Fibroblast of lung (primary cell): ENCODE measurements at regions not wholly inside any gene's neighbourhood (a gene's known extent, or its start where the extent isn't known, plus 50 kb on each side); places are given as distances from the start of the nearest gene placed in this dataset.

ENCODE experiments used
- EZH2 ChIP-seq: IDR thresholded peaks from 2 replicates; pipeline ENCODE4 v1.5.1; 2012; ENCODE audit warnings: low read length, control low read depth, mild to moderate bottlenecking; ENCODE audit errors: missing control alignments
- TF ChIP-seq, protein P1 (sequence below), 2 donors: IDR thresholded peaks in 1 of 2; conservative IDR thresholded peaks in 1 of 2; 1 replicate in 1 of 2; 2 replicates in 1 of 2; pipeline ENCODE4 v1.5.1; 2011 to 2012; ENCODE audit warnings: low read length in 2 of 2, control low read depth in 1 of 2, inconsistent platforms in 1 of 2, low read depth in 1 of 2, mild to moderate bottlenecking in 1 of 2

DNA sequence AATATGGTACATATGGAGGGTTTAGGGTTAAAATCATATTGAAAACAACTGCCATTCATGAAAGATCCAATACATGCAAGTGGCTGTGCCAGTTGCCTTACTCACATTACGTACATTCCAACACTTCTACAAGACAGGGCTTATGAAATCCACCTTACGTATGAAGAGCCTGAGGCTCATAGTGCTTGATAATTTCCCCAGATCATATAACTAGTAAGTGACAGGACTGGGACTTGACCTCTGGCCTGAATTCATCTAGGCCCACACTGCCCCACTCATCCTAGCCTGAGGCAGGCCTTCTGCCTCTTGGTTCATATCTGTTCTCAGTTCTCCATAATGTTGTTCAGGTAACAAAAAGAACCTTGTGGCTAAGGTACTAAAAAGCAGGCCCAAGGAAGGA is 226.3 kb downstream of the FGF13 start:
- TF ChIP-seq, protein P1, sequence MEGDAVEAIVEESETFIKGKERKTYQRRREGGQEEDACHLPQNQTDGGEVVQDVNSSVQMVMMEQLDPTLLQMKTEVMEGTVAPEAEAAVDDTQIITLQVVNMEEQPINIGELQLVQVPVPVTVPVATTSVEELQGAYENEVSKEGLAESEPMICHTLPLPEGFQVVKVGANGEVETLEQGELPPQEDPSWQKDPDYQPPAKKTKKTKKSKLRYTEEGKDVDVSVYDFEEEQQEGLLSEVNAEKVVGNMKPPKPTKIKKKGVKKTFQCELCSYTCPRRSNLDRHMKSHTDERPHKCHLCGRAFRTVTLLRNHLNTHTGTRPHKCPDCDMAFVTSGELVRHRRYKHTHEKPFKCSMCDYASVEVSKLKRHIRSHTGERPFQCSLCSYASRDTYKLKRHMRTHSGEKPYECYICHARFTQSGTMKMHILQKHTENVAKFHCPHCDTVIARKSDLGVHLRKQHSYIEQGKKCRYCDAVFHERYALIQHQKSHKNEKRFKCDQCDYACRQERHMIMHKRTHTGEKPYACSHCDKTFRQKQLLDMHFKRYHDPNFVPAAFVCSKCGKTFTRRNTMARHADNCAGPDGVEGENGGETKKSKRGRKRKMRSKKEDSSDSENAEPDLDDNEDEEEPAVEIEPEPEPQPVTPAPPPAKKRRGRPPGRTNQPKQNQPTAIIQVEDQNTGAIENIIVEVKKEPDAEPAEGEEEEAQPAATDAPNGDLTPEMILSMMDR (conservative IDR thresholded peaks at IDR 0.05 in 1 of 2, IDR thresholded peaks at IDR 0.05 in 1 of 2; ENCODE audit: low read depth in 1 of 2, low read length in 2 of 2): no peak
- TF ChIP-seq EZH2: no peak
